ENCODE measurements at regions not wholly inside any gene's neighbourhood (a gene's known extent, or its start where the extent isn't known, plus 50 kb on each side); places are given as distances from the start of the nearest gene placed in this dataset.
A peak's percentile ranks its signal among the peaks of the same experiment; 100 is the strongest.
"Not testable (repeated sequence)": the region's sequence is repeated elsewhere in the genome, so short reads cannot be mapped to it uniquely, and the experiment has no call there.

- ChIA-PET CTCF (no interaction called here), POLR2A (ENCODE audit: low non-redundant PET) (interaction anchor here (1.1 to 1.3 kb wide), 2 partner anchors 14 to 53 kb away, joined by 4 read pairs; no protein-coding TSS in a partner anchor)
- Histone ChIP-seq H3K27me3 (replicated peaks; ENCODE audit: insufficient read depth, low read depth, low read length, poor library complexity) (no peaks in the 10 kb centered on the region), H3K36me3 (ENCODE audit: insufficient read depth, low read length, poor library complexity, severe bottlenecking) (peaks cover 29% of the 10 kb centered on the region), H3K27ac (ENCODE audit: low read depth, low read length, poor library complexity, severe bottlenecking) (peak overlapping the region; percentile 96), H3K4me3 (ENCODE audit: low read depth, low read length, poor library complexity, severe bottlenecking) (no peak overlapping the region), H3K9me3 (ENCODE audit: low read depth, low read length, poor library complexity, severe bottlenecking) (peaks cover 40% of the 10 kb centered on the region), H3K4me1 (ENCODE audit: insufficient read depth, low read length, poor library complexity, severe bottlenecking) (peaks cover 50% of the 10 kb centered on the region)
- DNase-seq (ENCODE audit: low spot score), result peak; percentile 90
- intact Hi-C loops (cut with micrococcal nuclease; ENCODE audit: unreplicated experiment), result loop anchor here (1.0 to 10.0 kb wide), 5 partner anchors 53 to 1214 kb away; no protein-coding TSS in a partner anchor
- TF ChIP-seq EZH2 (IDR thresholded peaks at IDR 0.05; ENCODE audit: borderline replicate concordance, low read depth, low read length, poor library complexity, severe bottlenecking) (no peak), CTCF (conservative IDR thresholded peaks at IDR 0.05; ENCODE audit: low read depth, low read length) (no peak)
- BruUV-seq (replicated peaks), result no TSS peak
These were observed 190.3 kb upstream of the LMCD1 start for GRCh38 chr3:8311321-8311720.

GRCh38 chr3:8312685-8313084 lies 188.9 kb upstream of the LMCD1 start:
- no peak for TF ChIP-seq EZH2 (IDR thresholded peaks at IDR 0.05; ENCODE audit: borderline replicate concordance, low read depth, low read length, poor library complexity, severe bottlenecking)
- no peak for TF ChIP-seq CTCF (conservative IDR thresholded peaks at IDR 0.05; ENCODE audit: low read depth, low read length)
- H3K9me3 ChIP-seq (ENCODE audit: low read depth, low read length, poor library complexity, severe bottlenecking), result peaks cover 36% of the 10 kb centered on the region
- no peaks in the 10 kb centered on the region for H3K27me3 ChIP-seq (replicated peaks; ENCODE audit: insufficient read depth, low read depth, low read length, poor library complexity)
- peaks cover 29% of the 10 kb centered on the region for H3K36me3 ChIP-seq (ENCODE audit: insufficient read depth, low read length, poor library complexity, severe bottlenecking)
- H3K4me3 ChIP-seq (ENCODE audit: low read depth, low read length, poor library complexity, severe bottlenecking), result no peak overlapping the region
- H3K27ac ChIP-seq (ENCODE audit: low read depth, low read length, poor library complexity, severe bottlenecking), result peak overlapping the region; percentile 96
- BruUV-seq (replicated peaks), result no TSS peak
- ChIA-PET POLR2A (ENCODE audit: low non-redundant PET) (interaction anchor here (1.1 to 1.3 kb wide), 2 partner anchors 15 to 55 kb away, joined by 4 read pairs; no protein-coding TSS in a partner anchor), CTCF (no interaction called here)
- intact Hi-C loops (cut with micrococcal nuclease; ENCODE audit: unreplicated experiment), result loop anchor here (5.0 to 10.0 kb wide), 3 partner anchors 310 to 1215 kb away; no protein-coding TSS in a partner anchor
- H3K4me1 ChIP-seq (ENCODE audit: insufficient read depth, low read length, poor library complexity, severe bottlenecking), result peaks cover 50% of the 10 kb centered on the region
- no peak for DNase-seq (ENCODE audit: low spot score)

- Histone ChIP-seq H3K4me1 (ENCODE audit: insufficient read depth, low read length, poor library complexity, severe bottlenecking) (peaks cover 56% of the 10 kb centered on the region), H3K9me3 (ENCODE audit: low read depth, low read length, poor library complexity, severe bottlenecking) (peaks cover 26% of the 10 kb centered on the region), H3K27ac (ENCODE audit: low read depth, low read length, poor library complexity, severe bottlenecking) (peak overlapping the region; percentile 96), H3K4me3 (ENCODE audit: low read depth, low read length, poor library complexity, severe bottlenecking) (no peak overlapping the region), H3K36me3 (ENCODE audit: insufficient read depth, low read length, poor library complexity, severe bottlenecking) (peaks cover 20% of the 10 kb centered on the region), H3K27me3 (replicated peaks; ENCODE audit: insufficient read depth, low read depth, low read length, poor library complexity) (no peaks in the 10 kb centered on the region)
- ChIA-PET CTCF (no interaction called here), POLR2A (ENCODE audit: low non-redundant PET) (no interaction called here)
- no TSS peak for BruUV-seq (replicated peaks)
- no peak for DNase-seq (ENCODE audit: low spot score)
- intact Hi-C loops (cut with micrococcal nuclease; ENCODE audit: unreplicated experiment), result loop anchor here (5.0 to 10.0 kb wide), 3 partner anchors 309 to 1216 kb away; no protein-coding TSS in a partner anchor
- TF ChIP-seq CTCF (conservative IDR thresholded peaks at IDR 0.05; ENCODE audit: low read depth, low read length) (no peak), EZH2 (IDR thresholded peaks at IDR 0.05; ENCODE audit: borderline replicate concordance, low read depth, low read length, poor library complexity, severe bottlenecking) (no peak)
These were observed 187.9 kb upstream of the LMCD1 start for GRCh38 chr3:8313560-8314267.

GRCh38 chr3:8315526-8315925 lies 186.1 kb upstream of the LMCD1 start:
- H3K9me3 ChIP-seq (ENCODE audit: low read depth, low read length, poor library complexity, severe bottlenecking); POLR2A ChIA-PET (ENCODE audit: low non-redundant PET); BruUV-seq (replicated peaks); H3K4me3 ChIP-seq (ENCODE audit: low read depth, low read length, poor library complexity, severe bottlenecking); H3K36me3 ChIP-seq (ENCODE audit: insufficient read depth, low read length, poor library complexity, severe bottlenecking); H3K27me3 ChIP-seq (replicated peaks; ENCODE audit: insufficient read depth, low read depth, low read length, poor library complexity): not testable (repeated sequence)
- peak; percentile 55 for DNase-seq (ENCODE audit: low spot score)
- CTCF ChIA-PET, result interaction anchor here (1.6 kb wide), 1 partner anchor 9 kb away, joined by 3 read pairs; no protein-coding TSS in a partner anchor
- intact Hi-C loops (cut with micrococcal nuclease; ENCODE audit: unreplicated experiment), result loop anchor here (10.0 kb wide), 1 partner anchor 341 kb away; no protein-coding TSS in a partner anchor
- H3K4me1 ChIP-seq (ENCODE audit: insufficient read depth, low read length, poor library complexity, severe bottlenecking), result peaks cover 56% of the 10 kb centered on the region
- peak overlapping the region; percentile 96 for H3K27ac ChIP-seq (ENCODE audit: low read depth, low read length, poor library complexity, severe bottlenecking)

Measured in A673 (cell line).